IMR-90 (cell line): ENCODE measurements at regions not wholly inside any gene's neighbourhood (a gene's known extent, or its start where the extent isn't known, plus 50 kb on each side); places are given as distances from the start of the nearest gene placed in this dataset.

ENCODE experiments used
- ATAC-seq: fragments of 200-7000 bp; cut with Tn5 transposase; 2 replicates; pipeline ENCODE4 v1.9.1; 2020; ENCODE audit warnings: low read depth, mild to moderate bottlenecking, moderate library complexity
- BruUV-seq: library from RNA; stranded (reverse); fragments of 400-500 nt; replicated peaks from 2 replicates; lab custom pipeline; 2021; lab: Mats Ljungman, UMichigan
- CTCF ChIA-PET: fragments of 300-600 bp; formaldehyde crosslinking; extraction: SDS; loops from one replicate; lab custom pipeline; 2021; ENCODE audit warnings: antibody characterized with exemption; lab: Yijun Ruan, JAX
- POLR2A ChIA-PET: fragments of 300-600 bp; sonication (Branson Sonifier 250); formaldehyde crosslinking; loops from one replicate; lab custom pipeline; 2022; ENCODE audit warnings: antibody characterized with exemption; ENCODE audit not compliant: unreplicated experiment; lab: Charles Lee
- DNase-seq: peaks from one replicate; pipeline ENCODE4 v3.0.0; 2013
- H2AFZ ChIP-seq: replicated peaks from 2 replicates; pipeline ENCODE3; 2013; ENCODE audit warnings: low read length, mild to moderate bottlenecking; ENCODE audit not compliant: poor library complexity
- H2AK5ac ChIP-seq: 2 replicates; pipeline ENCODE4 v1.6.1; 2013; ENCODE audit warnings: low read depth, low read length, inconsistent platforms
- H2AK9ac ChIP-seq: replicated peaks from 2 replicates; pipeline ENCODE3; 2013; ENCODE audit warnings: mild to moderate bottlenecking, low read depth, low read length, moderate library complexity; ENCODE audit not compliant: poor library complexity
- H2BK120ac ChIP-seq: 2 replicates; pipeline ENCODE4 v1.6.1; 2013; ENCODE audit warnings: low read depth, low read length, inconsistent platforms
- H2BK15ac ChIP-seq: 3 replicates; pipeline ENCODE4 v1.6.1; 2013; ENCODE audit warnings: low read depth, low read length, inconsistent platforms
- H2BK20ac ChIP-seq: 2 replicates; pipeline ENCODE4 v1.6.1; 2013; ENCODE audit warnings: low read depth, mild to moderate bottlenecking, inconsistent platforms, low read length, moderate library complexity
- H2BK5ac ChIP-seq: 2 replicates; pipeline ENCODE4 v1.6.1; 2013; ENCODE audit warnings: mild to moderate bottlenecking, low read depth, low read length, inconsistent platforms; ENCODE audit not compliant: poor library complexity, severe bottlenecking
- H3K14ac ChIP-seq: replicated peaks from 2 replicates; pipeline ENCODE4 v1.6.1; 2013; ENCODE audit warnings: low read depth, low read length, inconsistent platforms
- H3K18ac ChIP-seq: 2 replicates; pipeline ENCODE4 v1.6.1; 2013; ENCODE audit warnings: low read depth, low read length, control low read depth
- H3K23ac ChIP-seq: 2 replicates; pipeline ENCODE4 v1.6.1; 2013; ENCODE audit warnings: low read depth, low read length, inconsistent platforms
- H3K27ac ChIP-seq: 2 replicates; pipeline ENCODE4 v1.5.1; 2013; ENCODE audit warnings: mild to moderate bottlenecking, control low read depth, low read length; ENCODE audit not compliant: insufficient read depth
- H3K27me3 ChIP-seq: 2 replicates; pipeline ENCODE4 v1.6.1; 2013; ENCODE audit warnings: low read length; ENCODE audit not compliant: control insufficient read depth, insufficient read depth
- H3K36me3 ChIP-seq: 2 replicates; pipeline ENCODE4 v1.6.1; 2013; ENCODE audit warnings: low read length, mixed read lengths; ENCODE audit not compliant: control insufficient read depth, insufficient read depth
- H3K4ac ChIP-seq: 2 replicates; pipeline ENCODE4 v1.6.1; 2013; ENCODE audit warnings: low read depth, low read length, inconsistent platforms
- H3K4me1 ChIP-seq: 2 replicates; pipeline ENCODE4 v1.6.1; 2013; ENCODE audit warnings: low read length, mixed read lengths; ENCODE audit not compliant: control insufficient read depth, insufficient read depth
- H3K4me2 ChIP-seq: 2 replicates; pipeline ENCODE4 v1.6.1; 2013; ENCODE audit warnings: low read depth, mild to moderate bottlenecking, control low read depth, low read length, moderate library complexity
- H3K4me3 ChIP-seq: 2 replicates; pipeline ENCODE4 v1.5.1; 2013; ENCODE audit warnings: low read depth, mild to moderate bottlenecking, control low read depth, low read length, moderate library complexity; ENCODE audit not compliant: insufficient read depth
- H3K56ac ChIP-seq: 2 replicates; pipeline ENCODE4 v1.6.1; 2013; ENCODE audit warnings: low read length, inconsistent platforms; ENCODE audit not compliant: insufficient read depth; ENCODE audit errors: extremely low read depth
- H3K79me1 ChIP-seq, 2 experiments: 2 replicates each; pipeline ENCODE4 v1.6.1; 2013; ENCODE audit warnings: low read length in 2 of 2, inconsistent platforms in 1 of 2, low read depth in 1 of 2
- H3K9ac ChIP-seq: 2 replicates; pipeline ENCODE4 v1.6.1; 2013; ENCODE audit warnings: low read depth, low read length, control low read depth
- H3K9me1 ChIP-seq: 2 replicates; pipeline ENCODE4 v1.6.1; 2013; ENCODE audit warnings: low read length, inconsistent platforms; ENCODE audit not compliant: insufficient read depth
- H3K9me3 ChIP-seq: 2 replicates; pipeline ENCODE4 v1.6.1; 2013; ENCODE audit warnings: low read length; ENCODE audit not compliant: control insufficient read depth, insufficient read depth
- H4K20me1 ChIP-seq: 2 replicates; pipeline ENCODE4 v1.6.1; 2013; ENCODE audit warnings: low read length, inconsistent platforms; ENCODE audit not compliant: insufficient read depth
- H4K5ac ChIP-seq: 2 replicates; pipeline ENCODE4 v1.6.1; 2013; ENCODE audit warnings: mild to moderate bottlenecking, low read depth, low read length, control low read depth
- H4K8ac ChIP-seq, 2 experiments: 2 replicates each; pipeline ENCODE4 v1.6.1; 2013; ENCODE audit warnings: low read depth in 2 of 2, low read length in 2 of 2, control low read depth in 1 of 2, inconsistent platforms in 1 of 2
- H4K91ac ChIP-seq: 2 replicates; pipeline ENCODE4 v1.6.1; 2013; ENCODE audit warnings: low read depth, low read length, inconsistent platforms; ENCODE audit not compliant: insufficient read depth
- CEBPB ChIP-seq: IDR thresholded peaks from 2 replicates; pipeline ENCODE4 v1.6.1; 2012; ENCODE audit warnings: low read depth, low read length, improper control_type of control experiment
- NFE2L2 ChIP-seq: fragments of 150-350 bp; IDR thresholded peaks from 2 replicates; pipeline ENCODE4 v1.6.1; 2016; ENCODE audit warnings: low read depth, mild to moderate bottlenecking, low read length
- RCOR1 ChIP-seq: IDR thresholded peaks from 2 replicates; pipeline ENCODE4 v1.6.1; 2012; ENCODE audit warnings: mild to moderate bottlenecking, low read length, improper control_type of control experiment; ENCODE audit not compliant: insufficient replicate concordance
- WGBS, 2 experiments: methylation state at CpG; one replicate each; pipeline versions ENCODE4 v1.1.5 to v1.1.7; 2013; ENCODE audit warnings: missing lambda C conversion rate in 2 of 2; ENCODE audit not compliant: insufficient read length in 1 of 2; ENCODE audit errors: extremely low coverage in 2 of 2; 5-methylcytosine and 5-hydroxymethylcytosine counted together
- dilution Hi-C: fragments of 300-500 bp; cut with HindIII; formaldehyde crosslinking; loops from one replicate; pipeline ENCODE4 v1.14.3; 2018; ENCODE audit warnings: low sequenced_read_pairs; ENCODE audit not compliant: unreplicated experiment
- in situ Hi-C: fragments of 300-500 bp; cut with MboI; formaldehyde crosslinking; loops from 3 replicates; pipeline ENCODE4 v1.14.3; 2019; ENCODE audit warnings: low sequenced_read_pairs, inconsistent platforms, mixed read lengths
- intact Hi-C: fragments of 100-400 bp; cut with micrococcal nuclease; formaldehyde crosslinking; loops from 2 replicates; pipeline ENCODE4 v1.10.0; 2022

DNA sequence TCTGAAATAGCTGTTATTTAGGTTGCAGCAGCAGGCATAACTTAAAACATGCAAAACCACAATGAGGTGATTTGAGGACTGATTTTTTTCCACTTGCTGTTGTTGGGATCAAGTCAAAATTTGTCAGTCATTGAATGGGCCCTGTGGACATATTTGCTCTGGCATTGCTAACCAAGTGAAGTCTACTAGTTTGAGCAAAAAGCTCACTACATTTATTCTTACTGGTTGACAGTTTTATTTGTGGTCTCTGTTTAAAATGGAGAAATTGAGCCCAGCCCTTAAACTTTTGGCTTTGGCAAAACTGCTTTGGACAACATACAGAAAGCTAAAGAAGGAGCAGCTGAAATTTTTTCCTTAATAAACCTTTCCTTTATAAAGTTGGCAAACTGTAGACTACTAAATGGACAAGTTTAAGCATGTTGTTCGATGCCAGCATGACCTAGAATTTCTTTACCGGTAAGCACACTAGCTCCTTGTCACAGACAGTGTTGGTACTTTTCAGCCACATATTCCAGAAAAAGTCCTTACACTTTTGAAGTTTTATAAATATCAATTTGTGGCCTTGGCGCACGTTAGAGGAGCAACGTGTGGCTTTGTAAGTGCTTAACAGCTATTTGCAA is 234.6 kb downstream of the USP25 start:
- H4K8ac ChIP-seq = no peak overlapping the region
- H3K4ac ChIP-seq = no peak overlapping the region
- no peak overlapping the region for H3K14ac ChIP-seq
- H4K91ac ChIP-seq = no peak overlapping the region
- no peak overlapping the region for H2AFZ ChIP-seq
- no peaks in the 10 kb centered on the region for H3K36me3 ChIP-seq
- H3K9me1 ChIP-seq = no peaks in the 10 kb centered on the region
- BruUV-seq = no TSS peak
- H3K4me3 ChIP-seq = no peak overlapping the region
- no peak overlapping the region for H3K4me2 ChIP-seq
- no peak for TF ChIP-seq NFE2L2
- no peak for TF ChIP-seq RCOR1
- no peak for TF ChIP-seq CEBPB
- no peaks in the 10 kb centered on the region for H3K79me1 ChIP-seq
- H2AK9ac ChIP-seq = no peak overlapping the region
- H3K9me3 ChIP-seq = no peaks in the 10 kb centered on the region
- H2BK15ac ChIP-seq = no peak overlapping the region
- no peak overlapping the region for H3K56ac ChIP-seq
- H3K27me3 ChIP-seq = no peaks in the 10 kb centered on the region
- WGBS, 2 experiments = no CpG with 5 or more reads among the region's 5 CpGs
- dilution Hi-C loops (no loop called here), in situ Hi-C loops (no loop called here), intact Hi-C loops (no loop called here)
- CTCF ChIA-PET = no interaction called here
- no peak overlapping the region for H2AK5ac ChIP-seq
- no peak for ATAC-seq
- H3K27ac ChIP-seq = no peak overlapping the region
- H2BK5ac ChIP-seq = no peak overlapping the region
- no peak overlapping the region for H4K5ac ChIP-seq
- H3K4me1 ChIP-seq = no peaks in the 10 kb centered on the region
- H3K18ac ChIP-seq = no peak overlapping the region
- H3K9ac ChIP-seq = no peak overlapping the region
- H2BK20ac ChIP-seq = no peak overlapping the region
- H4K20me1 ChIP-seq = no peaks in the 10 kb centered on the region
- POLR2A ChIA-PET = no interaction called here
- H3K23ac ChIP-seq = no peak overlapping the region
- no peak for DNase-seq
- no peak overlapping the region for H2BK120ac ChIP-seq
